GM06990 (cell line): ENCODE measurements at regions not wholly inside any gene's neighbourhood (a gene's known extent, or its start where the extent isn't known, plus 50 kb on each side); places are given as distances from the start of the nearest gene placed in this dataset.

ENCODE experiments used
- DNase-seq: peaks from one replicate; pipeline ENCODE4 v3.0.0-alpha.2; 2011; ENCODE audit not compliant: insufficient read length; ENCODE audit errors: extremely low read depth
- H3K27me3 ChIP-seq: replicated peaks from 2 replicates; pipeline ENCODE4 v1.6.0; 2011; ENCODE audit warnings: low read length; ENCODE audit not compliant: control insufficient read depth, insufficient read depth
- H3K36me3 ChIP-seq: 2 replicates; pipeline ENCODE4 v1.5.1; 2011; ENCODE audit warnings: low read length; ENCODE audit not compliant: control insufficient read depth, insufficient read depth
- H3K4me3 ChIP-seq: replicated peaks from 2 replicates; pipeline ENCODE4 v1.5.1; 2011; ENCODE audit warnings: low read depth, mild to moderate bottlenecking, control low read depth, low read length
- CTCF ChIP-seq: IDR thresholded peaks from 2 replicates; pipeline ENCODE4 v1.5.1; 2011; ENCODE audit warnings: low read length, control low read depth, mild to moderate bottlenecking, inconsistent platforms; ENCODE audit not compliant: insufficient read depth, poor library complexity, severe bottlenecking

- no peak for TF ChIP-seq CTCF
- Histone ChIP-seq H3K27me3 (no peaks in the 10 kb centered on the region), H3K4me3 (no peak overlapping the region), H3K36me3 (no peaks in the 10 kb centered on the region)
- DNase-seq = no peak
These were observed 173.1 kb downstream of the NECTIN3 start for GRCh38 chr3:111244760-111245159.

- no peak for DNase-seq
- TF ChIP-seq CTCF = no peak
- Histone ChIP-seq H3K4me3 (no peak overlapping the region), H3K36me3 (no peaks in the 10 kb centered on the region), H3K27me3 (no peaks in the 10 kb centered on the region)
These were observed 175.5 kb downstream of the NECTIN3 start for GRCh38 chr3:111246967-111247760.

DNA sequence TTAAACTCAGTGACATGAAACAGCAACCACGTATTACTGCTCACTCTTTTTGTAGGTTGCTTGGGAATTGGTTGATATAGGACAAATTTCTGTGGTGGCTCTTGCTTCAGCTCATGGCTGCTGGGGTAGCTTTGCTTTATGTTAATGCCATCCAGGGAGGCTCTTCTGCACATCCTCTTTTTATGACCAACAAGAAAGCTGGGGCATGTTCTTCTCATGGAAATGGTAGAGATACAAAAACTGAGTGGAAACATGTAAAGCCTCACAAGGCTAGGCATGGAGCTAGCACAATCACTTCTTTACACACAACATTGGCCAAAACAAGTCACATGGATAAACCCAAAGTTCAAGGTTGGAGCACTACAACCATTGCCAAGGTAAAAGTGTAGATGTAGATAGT, 176.8 kb downstream of the NECTIN3 start:
- no peak for DNase-seq
- no peak for TF ChIP-seq CTCF
- Histone ChIP-seq H3K27me3 (no peaks in the 10 kb centered on the region), H3K4me3 (no peak overlapping the region), H3K36me3 (no peaks in the 10 kb centered on the region)

GRCh38 chr3:111249421-111249820, 177.8 kb downstream of the NECTIN3 start:
- no peaks in the 10 kb centered on the region for H3K27me3 ChIP-seq
- no peak overlapping the region for H3K4me3 ChIP-seq
- H3K36me3 ChIP-seq = no peaks in the 10 kb centered on the region
- TF ChIP-seq CTCF = no peak
- no peak for DNase-seq

DNA sequence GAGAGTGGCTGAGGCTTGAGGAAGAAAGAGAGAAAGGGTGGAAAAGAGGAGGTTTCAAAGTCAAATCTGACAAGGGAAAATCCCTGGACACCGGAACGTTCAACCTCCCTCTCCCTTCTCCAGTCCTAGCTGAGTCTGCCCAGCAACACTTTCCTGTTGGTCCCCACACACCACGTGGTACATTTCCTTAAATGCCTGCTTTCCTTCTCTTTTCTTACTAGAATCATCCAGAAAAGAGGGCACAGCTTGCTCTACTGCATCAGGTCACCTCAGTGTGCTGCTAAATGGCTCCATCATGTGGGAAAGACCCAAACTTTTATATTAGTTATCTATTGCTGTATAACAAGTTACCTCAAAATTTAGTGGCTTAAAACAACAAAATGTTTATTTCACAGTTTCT, 181.2 kb downstream of the NECTIN3 start:
- no peak for DNase-seq
- H3K4me3 ChIP-seq = no peak overlapping the region
- no peak for TF ChIP-seq CTCF

More for the DNA sequence above, 181.2 kb downstream of the NECTIN3 start:
- H3K27me3 ChIP-seq = no peaks in the 10 kb centered on the region
- no peaks in the 10 kb centered on the region for H3K36me3 ChIP-seq
